WTC11 (cell line): ENCODE measurements at regions not wholly inside any gene's neighbourhood (a gene's known extent, or its start where the extent isn't known, plus 50 kb on each side); places are given as distances from the start of the nearest gene placed in this dataset.

Experiments used
- ATAC-seq: fragments of 200-7000 bp; cut with Tn5 transposase; 2 replicates; pipeline ENCODE4 v1.10.0; 2021; ENCODE audit warnings: mild to moderate bottlenecking, moderate library complexity
- CTCF ChIA-PET: fragments of 300-600 bp; sonication (Branson Sonifier 250); formaldehyde crosslinking; loops from one replicate; lab custom pipeline; 2021; ENCODE audit warnings: antibody characterized with exemption; lab: Charles Lee
- POLR2A ChIA-PET: fragments of 350-600 bp; sonication (Branson Sonifier 250); formaldehyde crosslinking; loops from one replicate; lab custom pipeline; 2021; ENCODE audit warnings: antibody characterized with exemption; lab: Charles Lee
- DNase-seq: peaks from one replicate; pipeline ENCODE4 v3.0.0; 2021; ENCODE audit warnings: low spot score
- H3K27ac Mint-ChIP-seq: 2 replicates; pipeline ENCODE4 v1.8.0; 2021; ENCODE audit warnings: mixed read lengths
- H3K27me3 Mint-ChIP-seq: 2 replicates; pipeline ENCODE4 v1.8.0; 2021; ENCODE audit warnings: low read depth, mild to moderate bottlenecking, moderate library complexity, mixed read lengths
- H3K36me3 Mint-ChIP-seq: 2 replicates; pipeline ENCODE4 v1.8.0; 2021; ENCODE audit warnings: mixed read lengths
- H3K4me1 Mint-ChIP-seq: 2 replicates; pipeline ENCODE4 v1.8.0; 2022; ENCODE audit warnings: mixed read lengths
- H3K4me3 Mint-ChIP-seq: 2 replicates; pipeline ENCODE4 v1.8.0; 2021; ENCODE audit warnings: mild to moderate bottlenecking, moderate library complexity, mixed read lengths
- H3K9me3 Mint-ChIP-seq: 2 replicates; pipeline ENCODE4 v1.8.0; 2021; ENCODE audit warnings: mixed read lengths
- ATF2 ChIP-seq: sonication (generic); formaldehyde crosslinking; IDR thresholded peaks from 2 replicates; pipeline ENCODE4 v1.8.1; 2022; ENCODE audit warnings: low read depth, missing genetic modification reagents, borderline replicate concordance
- CTCF ChIP-seq: fragments of 200-600 bp; IDR thresholded peaks from 2 replicates; pipeline ENCODE4 v1.8.0; 2022; ENCODE audit warnings: antibody characterized with exemption
- E2F4 ChIP-seq: sonication (generic); formaldehyde crosslinking; IDR thresholded peaks from 2 replicates; pipeline ENCODE4 v1.8.1; 2022; ENCODE audit warnings: low read depth, mild to moderate bottlenecking, moderate library complexity, missing genetic modification reagents, borderline replicate concordance
- EMX1 ChIP-seq: fragments of 250-450 bp; sonication (Bioruptor Pico); IDR thresholded peaks from 2 replicates; pipeline ENCODE4 v1.8.0; 2021; ENCODE audit warnings: mild to moderate bottlenecking
- ERG ChIP-seq: fragments of 250-450 bp; sonication (Bioruptor Pico); IDR thresholded peaks from 2 replicates; pipeline ENCODE4 v1.8.0; 2021; ENCODE audit warnings: mild to moderate bottlenecking
- MAX ChIP-seq: sonication (generic); formaldehyde crosslinking; IDR thresholded peaks from 2 replicates; pipeline ENCODE4 v1.8.0; 2022; ENCODE audit warnings: mild to moderate bottlenecking, missing genetic modification reagents
- NFE2L1 ChIP-seq: sonication (generic); formaldehyde crosslinking; IDR thresholded peaks from 2 replicates; pipeline ENCODE4 v1.8.1; 2023; ENCODE audit warnings: missing genetic modification reagents
- OVOL2 ChIP-seq: fragments of 250-450 bp; sonication (Bioruptor Pico); IDR thresholded peaks from 2 replicates; pipeline ENCODE4 v1.9.0; 2021; ENCODE audit warnings: mild to moderate bottlenecking, borderline replicate concordance
- RORB ChIP-seq: fragments of 250-450 bp; sonication (Bioruptor Pico); IDR thresholded peaks from 2 replicates; pipeline ENCODE4 v1.9.0; 2021; ENCODE audit warnings: mild to moderate bottlenecking
- SMAD4 ChIP-seq: sonication (generic); formaldehyde crosslinking; IDR thresholded peaks from 2 replicates; pipeline ENCODE4 v1.8.0; 2022; ENCODE audit warnings: mild to moderate bottlenecking, missing genetic modification reagents
- SOX15 ChIP-seq: fragments of 250-450 bp; sonication (Bioruptor Pico); IDR thresholded peaks from 2 replicates; pipeline ENCODE4 v1.9.0; 2021; ENCODE audit warnings: mild to moderate bottlenecking
- TCF7 ChIP-seq: sonication (generic); formaldehyde crosslinking; IDR thresholded peaks from 2 replicates; pipeline ENCODE4 v1.8.0; 2022; ENCODE audit warnings: mild to moderate bottlenecking, low read depth, missing genetic modification reagents, moderate library complexity
- ZBTB21 ChIP-seq: sonication (generic); formaldehyde crosslinking; IDR thresholded peaks from 2 replicates; pipeline ENCODE4 v1.8.1; 2023; ENCODE audit warnings: mild to moderate bottlenecking, missing genetic modification reagents, borderline replicate concordance
- ZNF138 ChIP-seq: sonication (generic); formaldehyde crosslinking; conservative IDR thresholded peaks from 2 replicates; pipeline ENCODE4 v1.8.1; 2022; ENCODE audit warnings: mild to moderate bottlenecking, moderate library complexity, missing genetic modification reagents
- ZNF219 ChIP-seq: sonication (generic); formaldehyde crosslinking; IDR thresholded peaks from 2 replicates; pipeline ENCODE4 v1.8.0; 2023; ENCODE audit warnings: missing genetic modification reagents, mild to moderate bottlenecking, borderline replicate concordance
- ZNF416 ChIP-seq: fragments of 250-450 bp; sonication (Bioruptor Pico); IDR thresholded peaks from 2 replicates; pipeline ENCODE4 v1.9.0; 2021; ENCODE audit warnings: mild to moderate bottlenecking, inconsistent platforms
- ZNF423 ChIP-seq: fragments of 250-450 bp; sonication (Bioruptor Pico); IDR thresholded peaks from 2 replicates; pipeline ENCODE4 v2.1.2; 2022; ENCODE audit warnings: mild to moderate bottlenecking, moderate library complexity
- ZNF425 ChIP-seq: fragments of 250-450 bp; sonication (Bioruptor Pico); conservative IDR thresholded peaks from 2 replicates; pipeline ENCODE4 v1.9.0; 2021; ENCODE audit warnings: mild to moderate bottlenecking
- TF ChIP-seq, protein P1 (sequence below): sonication (generic); formaldehyde crosslinking; IDR thresholded peaks from 2 replicates; pipeline ENCODE4 v1.8.1; 2023; ENCODE audit warnings: mild to moderate bottlenecking, missing genetic modification reagents
- TF ChIP-seq, protein P2 (sequence below): fragments of 250-450 bp; sonication (Bioruptor Pico); IDR thresholded peaks from 2 replicates; pipeline ENCODE4 v1.9.0; 2021; ENCODE audit warnings: mild to moderate bottlenecking
- TF ChIP-seq, protein P3 (sequence below): sonication (generic); formaldehyde crosslinking; IDR thresholded peaks from 2 replicates; pipeline ENCODE4 v1.8.1; 2023; ENCODE audit warnings: mild to moderate bottlenecking, missing genetic modification reagents, borderline replicate concordance
- TF ChIP-seq, protein P4 (sequence below): sonication (generic); formaldehyde crosslinking; IDR thresholded peaks from 2 replicates; pipeline ENCODE4 v1.8.1; 2023; ENCODE audit warnings: mild to moderate bottlenecking, missing genetic modification reagents, moderate library complexity

- no peak for TF ChIP-seq ZBTB21 (CRISPR knock-in tag)
- TF ChIP-seq, protein P1, sequence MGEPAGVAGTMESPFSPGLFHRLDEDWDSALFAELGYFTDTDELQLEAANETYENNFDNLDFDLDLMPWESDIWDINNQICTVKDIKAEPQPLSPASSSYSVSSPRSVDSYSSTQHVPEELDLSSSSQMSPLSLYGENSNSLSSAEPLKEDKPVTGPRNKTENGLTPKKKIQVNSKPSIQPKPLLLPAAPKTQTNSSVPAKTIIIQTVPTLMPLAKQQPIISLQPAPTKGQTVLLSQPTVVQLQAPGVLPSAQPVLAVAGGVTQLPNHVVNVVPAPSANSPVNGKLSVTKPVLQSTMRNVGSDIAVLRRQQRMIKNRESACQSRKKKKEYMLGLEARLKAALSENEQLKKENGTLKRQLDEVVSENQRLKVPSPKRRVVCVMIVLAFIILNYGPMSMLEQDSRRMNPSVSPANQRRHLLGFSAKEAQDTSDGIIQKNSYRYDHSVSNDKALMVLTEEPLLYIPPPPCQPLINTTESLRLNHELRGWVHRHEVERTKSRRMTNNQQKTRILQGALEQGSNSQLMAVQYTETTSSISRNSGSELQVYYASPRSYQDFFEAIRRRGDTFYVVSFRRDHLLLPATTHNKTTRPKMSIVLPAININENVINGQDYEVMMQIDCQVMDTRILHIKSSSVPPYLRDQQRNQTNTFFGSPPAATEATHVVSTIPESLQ (CRISPR knock-in tag), result no peak
- TF ChIP-seq ATF2 (CRISPR knock-in tag), result no peak
- TF ChIP-seq MAX (CRISPR knock-in tag), result no peak
These were observed 510.5 kb upstream of the ATXN8OS start (continued) for GRCh38 chr13:69597088-69597487.

- H3K27ac Mint-ChIP-seq, result no peak overlapping the region
- no peak overlapping the region for H3K4me3 Mint-ChIP-seq
- CTCF ChIA-PET, result no interaction called here
- ATAC-seq, result no peak
- POLR2A ChIA-PET, result no interaction called here
- no peaks in the 10 kb centered on the region for H3K36me3 Mint-ChIP-seq
- H3K4me1 Mint-ChIP-seq, result no peaks in the 10 kb centered on the region
- H3K9me3 Mint-ChIP-seq, result no peaks in the 10 kb centered on the region
- TF ChIP-seq NFE2L1 (CRISPR knock-in tag) (no peak), ZNF423 (no peak), ZNF138 (CRISPR knock-in tag) (no peak), SMAD4 (CRISPR knock-in tag) (no peak), RORB (CRISPR knock-in tag) (no peak), SOX15 (CRISPR knock-in tag) (no peak), EMX1 (CRISPR knock-in tag) (no peak), TCF7 (no peak), ERG (no peak), ZNF425 (no peak), ZNF416 (CRISPR knock-in tag) (no peak), CTCF (no peak), E2F4 (CRISPR knock-in tag) (no peak), ZNF219 (CRISPR knock-in tag) (no peak), OVOL2 (CRISPR knock-in tag) (no peak)
- TF ChIP-seq, protein P2, sequence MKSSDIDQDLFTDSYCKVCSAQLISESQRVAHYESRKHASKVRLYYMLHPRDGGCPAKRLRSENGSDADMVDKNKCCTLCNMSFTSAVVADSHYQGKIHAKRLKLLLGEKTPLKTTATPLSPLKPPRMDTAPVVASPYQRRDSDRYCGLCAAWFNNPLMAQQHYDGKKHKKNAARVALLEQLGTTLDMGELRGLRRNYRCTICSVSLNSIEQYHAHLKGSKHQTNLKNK, result no peak
- TF ChIP-seq, protein P3, sequence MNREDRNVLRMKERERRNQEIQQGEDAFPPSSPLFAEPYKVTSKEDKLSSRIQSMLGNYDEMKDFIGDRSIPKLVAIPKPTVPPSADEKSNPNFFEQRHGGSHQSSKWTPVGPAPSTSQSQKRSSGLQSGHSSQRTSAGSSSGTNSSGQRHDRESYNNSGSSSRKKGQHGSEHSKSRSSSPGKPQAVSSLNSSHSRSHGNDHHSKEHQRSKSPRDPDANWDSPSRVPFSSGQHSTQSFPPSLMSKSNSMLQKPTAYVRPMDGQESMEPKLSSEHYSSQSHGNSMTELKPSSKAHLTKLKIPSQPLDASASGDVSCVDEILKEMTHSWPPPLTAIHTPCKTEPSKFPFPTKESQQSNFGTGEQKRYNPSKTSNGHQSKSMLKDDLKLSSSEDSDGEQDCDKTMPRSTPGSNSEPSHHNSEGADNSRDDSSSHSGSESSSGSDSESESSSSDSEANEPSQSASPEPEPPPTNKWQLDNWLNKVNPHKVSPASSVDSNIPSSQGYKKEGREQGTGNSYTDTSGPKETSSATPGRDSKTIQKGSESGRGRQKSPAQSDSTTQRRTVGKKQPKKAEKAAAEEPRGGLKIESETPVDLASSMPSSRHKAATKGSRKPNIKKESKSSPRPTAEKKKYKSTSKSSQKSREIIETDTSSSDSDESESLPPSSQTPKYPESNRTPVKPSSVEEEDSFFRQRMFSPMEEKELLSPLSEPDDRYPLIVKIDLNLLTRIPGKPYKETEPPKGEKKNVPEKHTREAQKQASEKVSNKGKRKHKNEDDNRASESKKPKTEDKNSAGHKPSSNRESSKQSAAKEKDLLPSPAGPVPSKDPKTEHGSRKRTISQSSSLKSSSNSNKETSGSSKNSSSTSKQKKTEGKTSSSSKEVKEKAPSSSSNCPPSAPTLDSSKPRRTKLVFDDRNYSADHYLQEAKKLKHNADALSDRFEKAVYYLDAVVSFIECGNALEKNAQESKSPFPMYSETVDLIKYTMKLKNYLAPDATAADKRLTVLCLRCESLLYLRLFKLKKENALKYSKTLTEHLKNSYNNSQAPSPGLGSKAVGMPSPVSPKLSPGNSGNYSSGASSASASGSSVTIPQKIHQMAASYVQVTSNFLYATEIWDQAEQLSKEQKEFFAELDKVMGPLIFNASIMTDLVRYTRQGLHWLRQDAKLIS (CRISPR knock-in tag), result no peak
- TF ChIP-seq, protein P4, sequence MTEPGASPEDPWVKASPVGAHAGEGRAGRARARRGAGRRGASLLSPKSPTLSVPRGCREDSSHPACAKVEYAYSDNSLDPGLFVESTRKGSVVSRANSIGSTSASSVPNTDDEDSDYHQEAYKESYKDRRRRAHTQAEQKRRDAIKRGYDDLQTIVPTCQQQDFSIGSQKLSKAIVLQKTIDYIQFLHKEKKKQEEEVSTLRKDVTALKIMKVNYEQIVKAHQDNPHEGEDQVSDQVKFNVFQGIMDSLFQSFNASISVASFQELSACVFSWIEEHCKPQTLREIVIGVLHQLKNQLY (CRISPR knock-in tag), result no peak
- TF ChIP-seq, all 79 proteins: peak for 0
- no peak for DNase-seq
- no peaks in the 10 kb centered on the region for H3K27me3 Mint-ChIP-seq
These were observed 512.4 kb upstream of the ATXN8OS start for GRCh38 chr13:69595181-69595580.
